ENCODE measurements at regions not wholly inside any gene's neighbourhood (a gene's known extent, or its start where the extent isn't known, plus 50 kb on each side); places are given as distances from the start of the nearest gene placed in this dataset.

GRCh38 chr1:29532285-29532684 lies 296.0 kb downstream of the PTPRU start:
- no peak for TF ChIP-seq POLR2A (IDR thresholded peaks at IDR 0.05; ENCODE audit: extremely low read depth, insufficient read length)
- TF ChIP-seq, protein P1, sequence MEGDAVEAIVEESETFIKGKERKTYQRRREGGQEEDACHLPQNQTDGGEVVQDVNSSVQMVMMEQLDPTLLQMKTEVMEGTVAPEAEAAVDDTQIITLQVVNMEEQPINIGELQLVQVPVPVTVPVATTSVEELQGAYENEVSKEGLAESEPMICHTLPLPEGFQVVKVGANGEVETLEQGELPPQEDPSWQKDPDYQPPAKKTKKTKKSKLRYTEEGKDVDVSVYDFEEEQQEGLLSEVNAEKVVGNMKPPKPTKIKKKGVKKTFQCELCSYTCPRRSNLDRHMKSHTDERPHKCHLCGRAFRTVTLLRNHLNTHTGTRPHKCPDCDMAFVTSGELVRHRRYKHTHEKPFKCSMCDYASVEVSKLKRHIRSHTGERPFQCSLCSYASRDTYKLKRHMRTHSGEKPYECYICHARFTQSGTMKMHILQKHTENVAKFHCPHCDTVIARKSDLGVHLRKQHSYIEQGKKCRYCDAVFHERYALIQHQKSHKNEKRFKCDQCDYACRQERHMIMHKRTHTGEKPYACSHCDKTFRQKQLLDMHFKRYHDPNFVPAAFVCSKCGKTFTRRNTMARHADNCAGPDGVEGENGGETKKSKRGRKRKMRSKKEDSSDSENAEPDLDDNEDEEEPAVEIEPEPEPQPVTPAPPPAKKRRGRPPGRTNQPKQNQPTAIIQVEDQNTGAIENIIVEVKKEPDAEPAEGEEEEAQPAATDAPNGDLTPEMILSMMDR (IDR thresholded peaks at IDR 0.05; ENCODE audit: low read depth, low read length) = no peak

Measured in NB4 (cell line).